Testis (tissue), 2 donors: ENCODE measurements at regions not wholly inside any gene's neighbourhood (a gene's known extent, or its start where the extent isn't known, plus 50 kb on each side); places are given as distances from the start of the nearest gene placed in this dataset.

Source experiments
- POLR2A ChIP-seq: fragments of 450-650 bp; IDR thresholded peaks from one replicate; pipeline ENCODE4 v1.6.1; 2017; ENCODE audit warnings: antibody characterized with exemption, mild to moderate bottlenecking, moderate library complexity
- TF ChIP-seq, protein P1 (sequence below), 3 experiments: fragments of 450-650 bp in 2 of 3; fragments of 200-600 bp in 1 of 3; sonication (generic) in 1 of 3; IDR thresholded peaks; one replicate each; pipeline ENCODE4 v1.5.1; 2016 to 2019; ENCODE audit warnings: antibody characterized with exemption in 3 of 3, mild to moderate bottlenecking in 2 of 3, moderate library complexity in 1 of 3

DNA sequence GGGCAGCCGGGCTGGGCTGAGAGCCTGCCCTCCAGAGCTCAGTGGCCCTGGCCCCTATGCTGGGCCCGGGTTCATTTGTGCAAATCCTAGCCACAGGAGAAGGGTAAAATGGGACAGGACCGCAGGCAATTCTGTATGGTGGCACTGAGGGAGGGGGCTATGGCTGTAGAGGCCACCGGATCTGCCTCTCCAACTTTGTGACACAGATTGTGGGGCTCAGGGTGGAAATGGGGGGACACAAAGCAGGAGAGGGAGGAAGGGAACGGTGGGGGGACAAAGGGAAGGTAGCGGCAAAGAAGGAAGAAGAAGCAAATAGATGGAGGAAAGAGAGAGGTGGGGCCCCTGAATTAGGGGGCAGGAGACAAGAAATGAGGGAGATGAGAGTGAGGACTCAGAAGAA, 201.1 kb downstream of the SMAD2 start:
- TF ChIP-seq, protein P1, sequence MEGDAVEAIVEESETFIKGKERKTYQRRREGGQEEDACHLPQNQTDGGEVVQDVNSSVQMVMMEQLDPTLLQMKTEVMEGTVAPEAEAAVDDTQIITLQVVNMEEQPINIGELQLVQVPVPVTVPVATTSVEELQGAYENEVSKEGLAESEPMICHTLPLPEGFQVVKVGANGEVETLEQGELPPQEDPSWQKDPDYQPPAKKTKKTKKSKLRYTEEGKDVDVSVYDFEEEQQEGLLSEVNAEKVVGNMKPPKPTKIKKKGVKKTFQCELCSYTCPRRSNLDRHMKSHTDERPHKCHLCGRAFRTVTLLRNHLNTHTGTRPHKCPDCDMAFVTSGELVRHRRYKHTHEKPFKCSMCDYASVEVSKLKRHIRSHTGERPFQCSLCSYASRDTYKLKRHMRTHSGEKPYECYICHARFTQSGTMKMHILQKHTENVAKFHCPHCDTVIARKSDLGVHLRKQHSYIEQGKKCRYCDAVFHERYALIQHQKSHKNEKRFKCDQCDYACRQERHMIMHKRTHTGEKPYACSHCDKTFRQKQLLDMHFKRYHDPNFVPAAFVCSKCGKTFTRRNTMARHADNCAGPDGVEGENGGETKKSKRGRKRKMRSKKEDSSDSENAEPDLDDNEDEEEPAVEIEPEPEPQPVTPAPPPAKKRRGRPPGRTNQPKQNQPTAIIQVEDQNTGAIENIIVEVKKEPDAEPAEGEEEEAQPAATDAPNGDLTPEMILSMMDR (IDR thresholded peaks at IDR 0.05) = no peak
- TF ChIP-seq POLR2A = no peak
